GM19463 (cell line): ENCODE measurements at regions not wholly inside any gene's neighbourhood (a gene's known extent, or its start where the extent isn't known, plus 50 kb on each side); places are given as distances from the start of the nearest gene placed in this dataset.
A peak's percentile ranks its signal among the peaks of the same experiment; 100 is the strongest.

Source experiments
- ATAC-seq: cut with Tn5 transposase; IDR thresholded peaks from one replicate; pipeline ENCODE4 v1.9.1; 2021; ENCODE audit warnings: mild to moderate bottlenecking, moderate library complexity; ENCODE audit not compliant: unreplicated experiment

DNA sequence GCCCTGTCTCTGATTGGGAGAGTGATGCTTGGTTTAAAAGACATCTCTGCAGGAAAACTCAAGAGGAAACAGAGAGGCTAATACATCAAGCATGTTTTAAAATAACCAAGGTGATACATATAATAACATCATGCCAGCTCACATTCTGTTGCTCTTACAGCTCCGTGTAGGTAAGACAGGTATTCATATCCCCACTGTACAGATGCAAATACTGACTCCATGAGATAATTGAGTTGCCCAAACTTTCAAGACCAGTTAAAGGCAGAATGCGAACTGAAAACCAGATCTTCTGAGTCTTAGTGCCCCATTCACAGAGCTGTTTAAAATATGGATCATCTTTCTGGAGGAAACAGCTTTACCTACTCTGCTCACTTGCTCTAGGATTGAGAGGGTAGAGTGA, 214.0 kb downstream of the PIK3R1 start:
- no peak for ATAC-seq

DNA sequence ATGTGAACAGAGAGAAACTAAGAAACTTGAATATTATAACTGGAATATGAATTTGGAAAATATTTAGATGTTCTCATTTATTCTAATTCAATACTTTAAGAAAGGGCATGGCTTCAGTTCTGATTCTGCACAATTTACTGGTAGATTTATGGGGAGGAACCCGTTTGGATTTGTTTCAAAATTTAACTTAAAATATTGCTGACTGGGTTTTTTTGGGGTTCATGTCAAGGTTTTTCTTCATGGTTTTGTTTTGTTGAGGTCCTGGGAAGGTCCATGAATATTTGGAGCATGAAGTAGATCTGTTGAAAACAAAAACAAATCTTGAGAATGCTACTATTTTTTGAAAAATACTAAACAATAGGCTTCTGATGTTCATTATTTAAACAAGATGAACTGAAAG, 214.7 kb downstream of the PIK3R1 start:
- no peak for ATAC-seq

DNA sequence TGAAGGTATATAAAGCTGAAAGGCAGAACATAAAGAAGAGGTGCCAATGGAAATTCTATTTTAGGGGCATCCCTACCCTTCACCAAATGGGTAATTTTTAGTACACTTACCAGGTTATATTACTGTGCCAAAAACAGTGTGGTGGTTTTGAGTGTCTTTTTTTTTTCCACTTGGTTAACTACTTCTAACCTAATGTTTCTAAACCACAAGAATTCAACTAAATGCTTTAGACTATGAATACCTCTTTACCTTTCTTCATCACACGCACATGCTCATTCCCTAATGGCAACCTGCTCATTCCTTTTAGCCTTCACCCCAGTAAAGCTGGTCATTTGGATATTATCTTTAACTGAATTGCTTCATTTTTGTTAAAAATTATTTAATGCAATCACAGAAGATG, 215.6 kb downstream of the PIK3R1 start:
- no peak for ATAC-seq

DNA sequence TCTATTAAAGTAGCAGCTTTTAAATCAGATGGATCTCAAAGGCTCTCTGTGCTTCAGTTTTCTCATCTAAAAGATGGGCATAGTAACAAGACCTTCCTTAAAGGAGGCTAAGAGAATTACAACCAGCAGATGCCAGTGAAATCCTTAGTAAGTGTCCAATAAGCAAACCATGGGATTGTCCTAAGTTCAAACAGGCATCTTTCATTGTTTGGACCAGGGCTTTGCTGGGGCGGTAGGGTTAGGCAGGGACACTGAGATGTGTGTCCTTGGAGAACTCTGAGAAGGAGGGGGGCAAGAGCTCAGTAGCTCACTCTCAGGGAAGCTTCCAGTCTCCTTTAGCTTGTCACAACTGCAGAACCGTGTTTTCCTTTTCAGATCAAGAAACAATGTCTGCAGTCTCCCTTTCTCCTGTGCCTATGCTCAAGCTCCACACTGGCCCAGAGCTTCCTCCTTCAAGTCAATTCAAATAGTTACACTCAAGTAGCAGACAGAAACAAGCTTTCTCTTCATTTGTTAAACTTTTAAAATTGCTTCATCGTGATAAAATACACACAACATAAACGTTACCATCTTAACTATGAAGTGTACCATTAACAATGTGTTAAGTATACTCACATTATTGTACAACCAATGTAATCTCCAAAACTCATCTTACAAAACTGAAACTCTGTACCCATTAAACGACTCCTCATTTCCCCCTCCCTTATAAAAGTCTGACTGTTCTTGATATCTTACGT, 216.2 kb downstream of the PIK3R1 start:
- ATAC-seq, result no peak

DNA sequence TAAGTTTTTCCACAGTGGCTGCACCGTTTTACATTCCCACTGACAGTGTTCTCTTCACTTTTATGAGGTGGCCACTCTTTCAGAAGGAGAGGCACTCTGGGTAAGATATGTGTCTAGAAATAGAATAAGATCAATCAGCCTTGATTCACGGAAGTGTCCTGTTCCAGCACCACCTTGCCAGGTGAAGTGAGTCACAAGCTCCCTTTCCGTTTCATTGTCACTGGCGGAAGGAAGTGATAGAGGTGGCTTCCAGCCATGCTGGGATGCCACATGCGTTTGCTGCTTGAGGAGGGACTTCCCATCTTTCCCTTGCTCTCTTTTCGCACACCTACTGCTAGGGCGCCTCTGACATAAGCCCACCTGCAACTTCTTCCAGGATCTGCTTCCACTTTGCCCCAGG, 217.1 kb downstream of the PIK3R1 start:
- ATAC-seq, result no peak

DNA sequence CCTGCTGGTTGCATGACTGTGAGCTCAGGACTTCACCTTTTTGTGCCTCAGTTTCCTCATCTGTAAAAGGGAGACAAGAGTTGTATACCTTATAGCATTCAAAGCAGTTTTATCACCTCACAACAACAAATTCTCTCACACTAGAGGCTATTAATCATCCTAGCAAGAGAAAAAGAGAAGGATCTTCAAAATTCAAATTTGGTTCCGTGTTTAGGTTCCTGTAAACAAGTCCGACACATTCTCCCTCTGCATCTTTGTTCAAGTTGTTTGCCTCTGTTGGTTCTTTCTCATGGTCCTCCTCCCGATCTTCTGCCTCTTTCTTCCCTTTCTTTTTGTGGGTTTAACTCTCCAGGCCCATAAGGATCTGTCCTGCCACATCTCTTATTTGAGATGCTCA, 218.0 kb downstream of the PIK3R1 start:
- ATAC-seq, result no peak

DNA sequence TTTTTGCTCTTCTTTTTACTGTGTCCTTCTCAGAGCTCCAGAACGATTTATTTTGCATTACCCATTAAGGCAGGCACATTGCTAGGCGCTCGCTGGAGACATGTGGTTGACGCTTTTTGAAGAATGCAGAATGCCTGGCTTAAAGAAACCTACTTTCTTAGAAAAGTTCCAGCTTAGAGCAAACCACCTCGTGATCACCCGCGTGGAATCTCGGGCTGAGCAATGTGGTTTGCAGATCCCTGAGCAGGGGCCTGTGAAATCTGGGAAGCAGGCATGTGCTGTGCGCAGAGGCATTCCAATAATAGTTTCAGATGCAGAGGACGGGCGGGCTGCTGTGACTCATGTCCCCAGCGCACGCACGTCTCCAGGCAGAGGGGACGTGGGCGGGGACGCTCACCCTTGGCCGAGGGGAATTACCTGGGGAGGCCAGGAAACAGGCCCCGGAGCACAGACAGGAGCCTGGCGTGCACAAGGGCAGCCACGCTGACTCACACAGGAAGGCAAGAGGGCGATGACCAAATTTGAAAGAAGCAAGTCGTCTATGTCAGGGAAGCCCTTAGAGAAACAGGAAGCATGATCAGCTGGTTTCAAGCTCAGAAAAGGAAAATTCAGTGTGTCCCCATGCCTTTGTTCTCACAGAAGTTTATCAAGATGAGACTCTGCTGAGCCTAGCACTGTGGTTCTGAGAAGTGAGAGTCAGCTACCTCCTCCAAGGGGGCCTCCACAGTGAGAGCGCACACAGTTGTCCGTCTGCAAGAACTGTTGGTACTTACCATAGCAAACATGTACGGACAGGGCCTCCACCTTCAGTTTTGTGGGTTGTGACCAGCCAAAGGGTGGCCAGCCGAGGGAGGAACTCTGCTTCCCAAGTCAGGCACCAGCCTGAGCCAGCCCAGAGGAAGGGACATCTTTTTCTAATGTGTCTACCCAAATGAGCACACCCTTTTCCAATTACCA, 218.6 kb downstream of the PIK3R1 start:
- peak; percentile 90 for ATAC-seq

DNA sequence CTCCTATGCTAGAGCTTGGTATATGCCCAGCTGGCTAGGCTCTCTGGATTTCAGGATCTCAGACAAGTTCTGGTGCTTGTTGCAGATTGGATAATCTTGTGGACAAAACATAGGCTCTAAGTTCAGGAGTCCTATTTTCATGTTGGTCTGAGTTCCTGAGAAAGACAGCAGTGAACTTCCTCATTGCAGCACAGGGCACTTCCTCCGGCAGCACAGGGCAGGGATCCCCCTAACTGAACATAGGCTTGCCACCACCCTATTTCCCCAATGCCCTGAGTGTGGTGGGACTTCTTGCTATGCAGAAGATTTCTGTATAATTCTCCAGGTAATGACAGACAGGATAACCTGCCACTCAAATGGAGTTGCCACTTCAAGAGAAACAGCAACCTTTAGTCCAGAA, 220.1 kb downstream of the PIK3R1 start:
- ATAC-seq, result no peak

DNA sequence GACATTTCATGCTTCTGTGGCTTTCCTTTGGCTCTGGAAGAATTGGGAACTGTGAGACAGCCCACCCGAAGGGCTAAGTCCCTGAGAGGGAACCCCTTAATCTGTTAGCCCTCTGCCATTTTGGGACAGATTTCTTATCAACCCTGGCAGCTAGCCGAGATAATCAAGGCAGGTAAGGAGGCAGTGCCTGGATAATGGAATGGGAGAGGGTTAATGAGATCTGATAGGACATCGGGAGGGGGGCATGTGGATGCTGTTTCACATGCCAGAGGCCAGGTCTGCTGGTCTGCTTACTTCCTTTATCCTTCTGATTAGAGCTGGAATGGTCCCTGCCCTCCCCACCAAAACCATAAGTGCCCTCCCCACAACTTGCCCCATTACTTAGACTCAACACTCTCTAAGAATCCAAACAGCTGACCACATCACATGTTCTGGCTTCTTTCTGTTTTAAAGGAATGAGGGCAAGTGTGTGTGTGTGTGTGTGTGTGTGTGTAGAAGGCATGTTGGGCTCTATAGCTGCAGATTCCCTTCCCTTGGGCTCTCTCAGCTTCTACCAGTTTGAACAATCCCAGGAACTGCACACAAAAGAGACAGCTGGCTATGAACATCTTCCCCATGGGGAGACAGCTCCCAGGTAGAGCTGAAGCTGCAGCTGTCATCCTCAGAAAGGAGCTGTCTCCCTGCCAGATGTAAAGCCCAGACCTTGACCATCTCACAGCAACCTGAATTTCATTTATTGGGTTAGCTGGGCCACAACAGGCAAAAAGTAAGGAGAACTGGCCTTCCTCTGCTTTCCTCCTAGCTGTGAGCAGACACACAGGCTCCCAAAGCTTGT, 221.3 kb downstream of the PIK3R1 start:
- no peak for ATAC-seq

DNA sequence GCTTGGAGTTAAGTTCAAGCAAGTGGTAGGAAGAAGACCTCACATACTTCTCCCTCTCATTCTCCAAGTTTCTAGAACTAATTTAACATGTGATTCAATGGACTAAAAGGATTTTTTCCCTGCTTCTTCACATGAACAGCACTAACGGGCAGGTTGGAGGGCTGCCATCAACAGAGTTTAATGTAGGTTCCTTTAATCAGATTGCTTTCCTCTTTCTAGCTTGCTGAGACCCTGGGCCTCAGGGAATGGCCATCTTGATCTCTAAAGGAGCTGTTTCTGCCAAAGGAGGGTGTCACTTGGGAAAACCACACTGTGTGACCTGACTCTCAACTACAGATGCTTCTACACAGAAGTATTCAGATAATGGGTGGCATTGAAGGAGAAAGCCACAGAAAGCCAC, 223.3 kb downstream of the PIK3R1 start:
- ATAC-seq, result no peak

DNA sequence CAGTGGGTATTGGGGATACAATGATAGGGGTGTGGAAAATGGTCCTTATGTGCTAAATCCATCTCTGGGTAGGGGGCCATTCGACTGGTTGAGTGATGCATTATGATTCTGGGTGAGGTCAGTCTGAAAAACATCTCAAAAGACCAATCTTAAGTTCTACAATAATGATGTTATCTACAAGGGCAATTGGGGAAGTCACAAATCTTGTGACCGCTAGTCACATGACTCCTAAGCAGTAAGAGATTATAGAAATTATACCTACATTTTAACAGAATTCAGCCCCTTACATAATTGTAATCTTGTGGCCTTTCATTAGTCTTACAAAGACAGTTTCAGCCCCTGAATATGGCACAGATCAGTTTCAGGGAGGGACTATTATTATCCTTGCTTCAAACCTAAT, 224.7 kb downstream of the PIK3R1 start:
- ATAC-seq, result no peak

DNA sequence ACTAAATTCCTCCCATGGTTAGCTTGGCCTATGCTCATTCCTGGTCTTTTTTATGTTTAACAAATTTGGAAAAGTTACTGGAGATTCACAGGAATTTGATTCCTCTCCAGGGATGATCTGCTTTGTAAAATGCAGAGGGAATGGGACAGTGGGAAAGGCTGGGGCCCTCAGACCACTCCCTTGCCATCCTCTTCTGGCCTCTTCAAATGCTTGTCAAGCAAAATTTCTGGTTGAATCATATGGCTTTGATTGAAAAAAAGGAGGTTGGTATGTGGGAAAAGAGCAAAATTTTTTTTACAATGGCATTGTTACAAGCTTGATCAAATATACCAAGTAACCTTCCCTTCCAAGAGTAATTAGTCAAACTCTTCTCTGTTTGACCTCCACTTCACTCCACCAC, 225.1 kb downstream of the PIK3R1 start:
- no peak for ATAC-seq

DNA sequence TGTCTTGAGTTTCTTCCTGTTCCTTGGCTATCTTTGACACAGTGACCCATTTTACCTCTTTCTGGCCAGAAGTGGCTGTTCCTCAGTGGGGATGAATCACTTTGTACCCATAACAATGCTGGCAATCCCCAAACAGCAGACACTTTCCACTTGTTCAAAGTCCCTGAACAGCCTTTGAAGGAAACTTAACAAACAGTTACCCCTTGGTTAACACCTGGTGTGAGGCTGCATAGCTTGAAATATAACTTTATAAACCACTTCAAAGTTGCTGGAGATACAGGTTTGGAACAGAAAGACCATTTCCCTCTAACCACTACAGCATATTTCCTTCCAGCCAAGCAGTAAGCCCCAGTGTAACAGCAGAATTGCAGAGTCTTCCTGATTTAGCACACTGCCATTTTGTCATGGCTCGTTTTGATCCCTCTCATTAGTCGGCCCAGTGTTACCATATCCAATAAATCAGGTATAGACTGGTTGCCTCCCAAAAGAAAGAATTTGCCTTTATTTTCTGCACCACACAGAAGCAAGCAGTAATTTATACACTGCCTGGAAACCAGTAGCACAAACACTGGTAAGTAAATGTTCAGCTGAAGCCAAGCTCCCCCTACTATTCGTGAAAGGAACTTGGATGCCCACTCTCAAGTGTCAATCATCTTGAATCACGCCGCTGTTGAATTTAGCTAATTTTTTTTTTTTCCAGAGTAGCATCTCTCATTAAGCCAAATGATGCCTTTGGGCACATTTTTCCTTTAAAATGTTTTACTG, 225.9 kb downstream of the PIK3R1 start:
- ATAC-seq, result no peak

DNA sequence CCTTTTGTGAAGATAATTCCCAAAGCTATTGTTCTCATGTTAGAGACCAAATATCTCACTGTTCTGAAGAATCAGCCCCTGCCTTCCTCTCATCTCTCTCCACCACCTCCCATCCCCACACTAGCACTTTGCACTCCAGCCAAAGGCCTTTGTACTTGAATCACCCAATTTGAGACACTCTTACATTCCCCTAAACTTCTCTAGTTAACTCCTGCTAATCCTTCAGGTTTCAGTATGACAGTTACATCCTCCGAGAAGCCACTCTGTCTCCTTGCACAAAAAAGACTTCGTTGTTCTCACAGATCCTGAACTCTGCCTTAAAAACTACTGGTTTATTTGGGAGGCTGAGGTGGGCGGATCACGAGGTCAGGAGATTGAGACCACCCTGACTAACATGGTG, 227.5 kb downstream of the PIK3R1 start:
- peak; percentile 46 for ATAC-seq

DNA sequence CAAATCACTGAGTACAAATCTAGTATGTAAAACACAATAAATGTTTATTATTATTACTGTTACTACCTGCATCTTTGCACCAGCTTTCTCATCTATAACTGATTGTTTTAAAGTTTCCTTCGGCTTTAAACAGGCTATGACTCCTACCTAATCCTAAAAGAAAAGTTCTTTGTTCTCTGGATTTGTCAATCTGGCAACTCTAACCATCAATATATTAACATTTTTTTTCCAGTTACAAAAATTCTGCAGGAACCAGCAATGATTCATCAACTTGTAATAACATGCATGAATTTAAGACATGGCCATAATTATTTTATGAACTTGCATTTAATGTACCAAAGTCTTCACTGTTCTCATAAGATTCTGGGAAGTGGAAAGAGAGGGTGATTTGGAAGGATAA, 228.5 kb downstream of the PIK3R1 start:
- ATAC-seq, result no peak

DNA sequence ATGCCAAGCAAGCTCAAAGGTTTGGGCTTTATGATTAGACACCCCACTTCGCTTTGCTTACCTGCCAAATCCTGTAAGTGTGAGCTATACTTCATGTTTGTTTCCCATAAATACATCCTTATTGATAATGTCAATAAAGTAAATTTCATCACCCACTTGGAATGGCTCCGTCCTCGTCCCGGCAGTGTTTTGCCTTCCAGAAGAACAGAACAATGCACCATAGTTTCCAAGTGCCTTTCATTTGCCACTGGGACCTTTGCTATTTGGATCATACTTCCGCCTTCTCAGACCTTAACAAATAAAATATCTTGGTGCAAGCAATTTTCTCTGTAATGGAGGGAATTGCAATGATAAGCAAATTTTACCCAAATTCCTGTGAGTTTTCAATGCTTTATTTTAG, 229.3 kb downstream of the PIK3R1 start:
- no peak for ATAC-seq

DNA sequence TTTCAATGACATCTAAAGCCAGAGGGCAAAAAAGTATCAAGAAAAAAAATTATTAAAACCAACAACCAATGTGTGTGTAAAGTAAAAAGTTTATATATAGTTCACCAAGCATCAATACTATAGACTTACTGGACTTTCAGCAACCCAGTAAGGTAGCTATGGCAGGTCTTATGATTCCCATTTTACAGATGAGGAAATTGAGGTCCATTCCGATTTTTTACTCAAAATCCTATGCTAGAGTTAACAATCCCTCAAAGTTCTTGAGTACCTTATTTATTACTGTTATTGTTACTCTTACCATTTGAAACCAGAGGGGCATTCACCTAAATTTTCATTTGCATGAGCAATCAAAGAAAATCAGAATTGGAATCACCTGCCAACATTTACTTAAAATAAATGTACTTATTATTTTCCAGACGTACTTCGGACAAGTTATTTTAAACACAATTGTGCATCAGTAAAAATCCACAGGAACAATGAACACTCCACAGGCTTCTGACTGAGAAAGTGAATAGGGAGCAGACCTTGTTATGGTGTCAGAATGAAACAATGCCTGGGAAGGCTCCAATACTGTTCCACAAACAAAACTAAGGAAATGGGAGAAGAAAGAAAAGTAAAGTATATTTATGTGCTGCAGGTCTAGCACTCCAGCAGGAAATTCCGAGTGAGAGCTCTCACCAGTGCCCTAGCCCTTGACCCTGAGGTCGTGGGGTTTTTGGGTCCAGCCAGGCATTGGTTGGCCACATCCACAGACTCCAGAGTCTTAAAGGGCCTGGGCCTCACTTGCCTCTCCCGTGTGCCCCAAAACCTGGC, 229.9 kb downstream of the PIK3R1 start:
- no peak for ATAC-seq

DNA sequence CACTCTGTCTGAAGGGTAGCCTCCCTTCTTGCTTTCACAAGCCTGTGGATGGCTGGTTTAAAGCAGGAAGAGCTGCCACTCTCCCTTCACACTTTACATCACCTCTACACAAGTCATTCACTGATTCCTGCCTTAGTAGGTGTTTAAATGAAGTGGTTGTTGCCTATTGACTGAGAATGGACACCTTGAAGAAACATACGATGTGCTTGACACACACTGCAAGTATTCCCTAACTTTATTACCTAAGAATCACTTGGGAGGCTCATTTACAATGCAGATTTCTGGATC, 230.5 kb downstream of the PIK3R1 start:
- no peak for ATAC-seq

DNA sequence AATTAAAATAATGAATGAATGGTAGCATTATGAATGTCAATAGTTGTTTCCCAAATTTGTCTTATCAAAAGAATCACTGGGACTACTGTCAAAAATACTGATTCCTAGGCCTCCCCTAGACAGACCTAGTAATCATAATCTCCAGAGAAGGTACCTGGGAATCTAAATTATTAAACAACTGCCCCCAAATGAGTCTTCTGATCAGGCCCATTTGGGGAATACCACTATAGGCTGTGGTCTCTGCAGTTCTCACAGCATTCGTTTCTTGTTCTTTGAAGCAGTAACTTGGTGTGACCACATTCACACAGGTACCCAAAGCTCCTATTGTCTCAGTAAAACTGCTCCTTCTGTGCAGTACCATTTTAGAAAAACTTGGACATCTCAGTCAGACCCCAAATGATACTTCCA, 230.9 kb downstream of the PIK3R1 start:
- ATAC-seq, result peak; percentile 72
